HG02642 (cell line): ENCODE measurements at regions not wholly inside any gene's neighbourhood (a gene's known extent, or its start where the extent isn't known, plus 50 kb on each side); places are given as distances from the start of the nearest gene placed in this dataset.
"Not testable (repeated sequence)": the region's sequence is repeated elsewhere in the genome, so short reads cannot be mapped to it uniquely, and the experiment has no call there.

Source experiments
- ATAC-seq: cut with Tn5 transposase; IDR thresholded peaks from one replicate; pipeline ENCODE4 v1.9.1; 2021; ENCODE audit warnings: mild to moderate bottlenecking; ENCODE audit not compliant: unreplicated experiment, poor library complexity

GRCh38 chr1:30446508-30446907 is 276.9 kb downstream of the MATN1 start:
- ATAC-seq, result no peak

GRCh38 chr1:30446095-30446494 is 277.3 kb downstream of the MATN1 start:
- ATAC-seq, result no peak

- ATAC-seq, result no peak
Measured at GRCh38 chr1:30445449-30445848, 277.9 kb downstream of the MATN1 start.

- ATAC-seq, result no peak
Measured at GRCh38 chr1:30444850-30445249, 278.5 kb downstream of the MATN1 start.

GRCh38 chr1:30444401-30444800 is 279.0 kb downstream of the MATN1 start:
- ATAC-seq, result no peak

- ATAC-seq, result not testable (repeated sequence)
Measured at GRCh38 chr1:30438274-30438673, 285.1 kb downstream of the MATN1 start.

GRCh38 chr1:30437059-30437576 is 286.3 kb downstream of the MATN1 start:
- ATAC-seq, result no peak

GRCh38 chr1:30427545-30427944 is 295.8 kb downstream of the MATN1 start:
- no peak for ATAC-seq

GRCh38 chr1:30425046-30425445 is 298.3 kb downstream of the MATN1 start:
- no peak for ATAC-seq

GRCh38 chr1:30423570-30423969 is 299.8 kb downstream of the MATN1 start:
- no peak for ATAC-seq

GRCh38 chr1:30422251-30422650 is 301.1 kb downstream of the MATN1 start:
- ATAC-seq, result no peak

- no peak for ATAC-seq
Measured at GRCh38 chr1:30420519-30421050, 302.8 kb downstream of the MATN1 start.

- no peak for ATAC-seq
Measured at GRCh38 chr1:30419831-30420230, 303.6 kb downstream of the MATN1 start.

GRCh38 chr1:30418939-30419720 is 304.3 kb downstream of the MATN1 start:
- no peak for ATAC-seq

GRCh38 chr1:30418061-30418938 is 305.1 kb downstream of the MATN1 start:
- no peak for ATAC-seq

- ATAC-seq, result no peak
Measured at GRCh38 chr1:30417701-30418046, 305.7 kb downstream of the MATN1 start.

- no peak for ATAC-seq
Measured at GRCh38 chr1:30417001-30417700, 306.2 kb downstream of the MATN1 start.

- no peak for ATAC-seq
Measured at GRCh38 chr1:30416221-30416820, 307.1 kb downstream of the MATN1 start.

GRCh38 chr1:30415171-30415940 is 308.0 kb downstream of the MATN1 start:
- no peak for ATAC-seq

- no peak for ATAC-seq
Measured at GRCh38 chr1:30414851-30415165, 308.6 kb downstream of the MATN1 start.
